Stimulated activated naive CD8-positive, alpha-beta T cell treated with anti-CD3 and anti-CD28 coated beads, Interleukin-15, Interleukin-2, amounts not matched to agents 100 ng/mL and 50 ng/mL, for 24 hours (primary cell): ENCODE measurements at regions not wholly inside any gene's neighbourhood (a gene's known extent, or its start where the extent isn't known, plus 50 kb on each side); places are given as distances from the start of the nearest gene placed in this dataset.

Experiments
- H3K27ac Mint-ChIP-seq: one replicate; pipeline ENCODE4 v1.8.0; 2021; ENCODE audit warnings: mild to moderate bottlenecking, mixed read lengths
- H3K27me3 Mint-ChIP-seq: one replicate; pipeline ENCODE4 v1.8.0; 2021; ENCODE audit warnings: mixed read lengths
- H3K36me3 Mint-ChIP-seq: one replicate; pipeline ENCODE4 v1.8.0; 2021; ENCODE audit warnings: low read depth, mixed read lengths
- H3K4me1 Mint-ChIP-seq: one replicate; pipeline ENCODE4 v1.8.0; 2021; ENCODE audit warnings: low read depth, mixed read lengths
- H3K4me3 Mint-ChIP-seq: one replicate; pipeline ENCODE4 v1.8.0; 2021; ENCODE audit warnings: mild to moderate bottlenecking, mixed read lengths
- H3K9me3 Mint-ChIP-seq: one replicate; pipeline ENCODE4 v1.8.0; 2021; ENCODE audit warnings: mixed read lengths

- no peak overlapping the region for H3K27ac Mint-ChIP-seq
- no peaks in the 10 kb centered on the region for H3K4me1 Mint-ChIP-seq
- no peaks in the 10 kb centered on the region for H3K36me3 Mint-ChIP-seq
- H3K27me3 Mint-ChIP-seq, result peaks cover 5% of the 10 kb centered on the region
- H3K4me3 Mint-ChIP-seq, result no peak overlapping the region
- peaks cover 7% of the 10 kb centered on the region for H3K9me3 Mint-ChIP-seq
These were observed 193.4 kb upstream of the PDE1C start for GRCh38 chr7:32263611-32264010.

GRCh38 chr7:32262315-32262714 is 192.1 kb upstream of the PDE1C start:
- H3K36me3 Mint-ChIP-seq, result no peaks in the 10 kb centered on the region
- no peaks in the 10 kb centered on the region for H3K4me1 Mint-ChIP-seq
- no peak overlapping the region for H3K27ac Mint-ChIP-seq
- peaks cover 7% of the 10 kb centered on the region for H3K9me3 Mint-ChIP-seq
- H3K4me3 Mint-ChIP-seq, result no peak overlapping the region
- H3K27me3 Mint-ChIP-seq, result peaks cover 5% of the 10 kb centered on the region

GRCh38 chr7:32259931-32260596 is 189.9 kb upstream of the PDE1C start:
- Mint-ChIP-seq H3K4me3 (no peak overlapping the region), H3K27me3 (no peaks in the 10 kb centered on the region), H3K4me1 (no peaks in the 10 kb centered on the region), H3K27ac (no peak overlapping the region), H3K9me3 (no peaks in the 10 kb centered on the region), H3K36me3 (no peaks in the 10 kb centered on the region)

GRCh38 chr7:32258265-32258664 is 188.1 kb upstream of the PDE1C start:
- no peaks in the 10 kb centered on the region for H3K27me3 Mint-ChIP-seq
- no peak overlapping the region for H3K27ac Mint-ChIP-seq
- no peaks in the 10 kb centered on the region for H3K9me3 Mint-ChIP-seq
- no peaks in the 10 kb centered on the region for H3K36me3 Mint-ChIP-seq
- no peaks in the 10 kb centered on the region for H3K4me1 Mint-ChIP-seq
- H3K4me3 Mint-ChIP-seq, result no peak overlapping the region

- H3K9me3 Mint-ChIP-seq, result no peaks in the 10 kb centered on the region
- H3K4me1 Mint-ChIP-seq, result no peaks in the 10 kb centered on the region
- no peak overlapping the region for H3K27ac Mint-ChIP-seq
- H3K36me3 Mint-ChIP-seq, result no peaks in the 10 kb centered on the region
- no peaks in the 10 kb centered on the region for H3K27me3 Mint-ChIP-seq
- H3K4me3 Mint-ChIP-seq, result no peak overlapping the region
These were observed 187.4 kb upstream of the PDE1C start for GRCh38 chr7:32257621-32258020.

- H3K9me3 Mint-ChIP-seq, result no peaks in the 10 kb centered on the region
- H3K4me3 Mint-ChIP-seq, result no peak overlapping the region
- H3K36me3 Mint-ChIP-seq, result no peaks in the 10 kb centered on the region
- H3K27me3 Mint-ChIP-seq, result no peaks in the 10 kb centered on the region
- no peak overlapping the region for H3K27ac Mint-ChIP-seq
- H3K4me1 Mint-ChIP-seq, result no peaks in the 10 kb centered on the region
These were observed 186.6 kb upstream of the PDE1C start for GRCh38 chr7:32256811-32257210.

- no peaks in the 10 kb centered on the region for H3K4me1 Mint-ChIP-seq
- no peak overlapping the region for H3K4me3 Mint-ChIP-seq
- H3K27me3 Mint-ChIP-seq, result peaks cover 3% of the 10 kb centered on the region
- no peaks in the 10 kb centered on the region for H3K36me3 Mint-ChIP-seq
- H3K9me3 Mint-ChIP-seq, result no peaks in the 10 kb centered on the region
- H3K27ac Mint-ChIP-seq, result no peak overlapping the region
These were observed 186.2 kb upstream of the PDE1C start for GRCh38 chr7:32256376-32256775.

GRCh38 chr7:32255036-32255435 is 184.8 kb upstream of the PDE1C start:
- H3K27ac Mint-ChIP-seq, result no peak overlapping the region
- H3K4me3 Mint-ChIP-seq, result no peak overlapping the region
- peaks cover 6% of the 10 kb centered on the region for H3K27me3 Mint-ChIP-seq
- H3K4me1 Mint-ChIP-seq, result no peaks in the 10 kb centered on the region
- H3K9me3 Mint-ChIP-seq, result no peaks in the 10 kb centered on the region
- no peaks in the 10 kb centered on the region for H3K36me3 Mint-ChIP-seq

- Mint-ChIP-seq H3K36me3 (no peaks in the 10 kb centered on the region), H3K27me3 (peaks cover 6% of the 10 kb centered on the region), H3K4me3 (no peak overlapping the region), H3K4me1 (no peaks in the 10 kb centered on the region), H3K9me3 (no peaks in the 10 kb centered on the region), H3K27ac (no peak overlapping the region)
These were observed 183.1 kb upstream of the PDE1C start for GRCh38 chr7:32253299-32253698.

GRCh38 chr7:32251659-32252058 is 181.5 kb upstream of the PDE1C start:
- Mint-ChIP-seq H3K27me3 (peaks cover 6% of the 10 kb centered on the region), H3K4me1 (no peaks in the 10 kb centered on the region), H3K9me3 (no peaks in the 10 kb centered on the region), H3K4me3 (no peak overlapping the region), H3K27ac (no peak overlapping the region), H3K36me3 (no peaks in the 10 kb centered on the region)

- Mint-ChIP-seq H3K36me3 (no peaks in the 10 kb centered on the region), H3K27ac (no peak overlapping the region), H3K27me3 (peaks cover 6% of the 10 kb centered on the region)
These were observed 180.5 kb upstream of the PDE1C start for GRCh38 chr7:32250471-32251260.

GRCh38 chr7:32250003-32250402 is 179.8 kb upstream of the PDE1C start:
- H3K27me3 Mint-ChIP-seq, result peaks cover 6% of the 10 kb centered on the region
- H3K36me3 Mint-ChIP-seq, result no peaks in the 10 kb centered on the region
- no peaks in the 10 kb centered on the region for H3K9me3 Mint-ChIP-seq
- no peak overlapping the region for H3K27ac Mint-ChIP-seq
- H3K4me1 Mint-ChIP-seq, result no peaks in the 10 kb centered on the region
- H3K4me3 Mint-ChIP-seq, result no peak overlapping the region

More at GRCh38 chr7:32250471-32251260, 180.5 kb upstream of the PDE1C start:
- no peaks in the 10 kb centered on the region for H3K9me3 Mint-ChIP-seq
- H3K4me3 Mint-ChIP-seq, result no peak overlapping the region
- H3K4me1 Mint-ChIP-seq, result no peaks in the 10 kb centered on the region

- Mint-ChIP-seq H3K36me3 (no peaks in the 10 kb centered on the region), H3K9me3 (no peaks in the 10 kb centered on the region), H3K4me3 (no peak overlapping the region), H3K4me1 (no peaks in the 10 kb centered on the region), H3K27me3 (peaks cover 6% of the 10 kb centered on the region), H3K27ac (no peak overlapping the region)
These were observed 178.3 kb upstream of the PDE1C start for GRCh38 chr7:32248522-32248921.

GRCh38 chr7:32244806-32245345 is 174.7 kb upstream of the PDE1C start:
- H3K27ac Mint-ChIP-seq, result no peak overlapping the region
- H3K9me3 Mint-ChIP-seq, result no peaks in the 10 kb centered on the region
- no peaks in the 10 kb centered on the region for H3K36me3 Mint-ChIP-seq
- H3K4me1 Mint-ChIP-seq, result no peaks in the 10 kb centered on the region
- no peak overlapping the region for H3K4me3 Mint-ChIP-seq
- no peaks in the 10 kb centered on the region for H3K27me3 Mint-ChIP-seq

- Mint-ChIP-seq H3K27ac (no peak overlapping the region), H3K4me3 (no peak overlapping the region), H3K9me3 (no peaks in the 10 kb centered on the region), H3K36me3 (no peaks in the 10 kb centered on the region), H3K4me1 (no peaks in the 10 kb centered on the region), H3K27me3 (no peaks in the 10 kb centered on the region)
These were observed 173.6 kb upstream of the PDE1C start for GRCh38 chr7:32243687-32244290.
